HG03457 (cell line): ENCODE measurements at regions not wholly inside any gene's neighbourhood (a gene's known extent, or its start where the extent isn't known, plus 50 kb on each side); places are given as distances from the start of the nearest gene placed in this dataset.
"Not testable (repeated sequence)": the region's sequence is repeated elsewhere in the genome, so short reads cannot be mapped to it uniquely, and the experiment has no call there.

Experiments used
- ATAC-seq: cut with Tn5 transposase; IDR thresholded peaks from one replicate; pipeline ENCODE4 v1.9.1; 2021; ENCODE audit warnings: moderate number of reproducible peaks; ENCODE audit not compliant: unreplicated experiment

- no peak for ATAC-seq
These were observed 124.2 kb downstream of the ATP6V1G3 start for GRCh38 chr1:198416296-198416695.

- no peak for ATAC-seq
These were observed 129.2 kb downstream of the ATP6V1G3 start for GRCh38 chr1:198411240-198411639.

GRCh38 chr1:198408716-198409115, 131.8 kb downstream of the ATP6V1G3 start:
- ATAC-seq: no peak

GRCh38 chr1:198404632-198405031, 135.8 kb downstream of the ATP6V1G3 start:
- not testable (repeated sequence) for ATAC-seq

GRCh38 chr1:198400063-198400462, 140.4 kb downstream of the ATP6V1G3 start:
- ATAC-seq: no peak

- ATAC-seq: no peak
These were observed 141.0 kb downstream of the ATP6V1G3 start for GRCh38 chr1:198399452-198399851.

- ATAC-seq: no peak
These were observed 143.2 kb downstream of the ATP6V1G3 start for GRCh38 chr1:198397208-198397808.

- ATAC-seq: no peak
These were observed 149.0 kb downstream of the ATP6V1G3 start for GRCh38 chr1:198391393-198392020.

- no peak for ATAC-seq
These were observed 152.9 kb downstream of the ATP6V1G3 start for GRCh38 chr1:198387587-198387986.

GRCh38 chr1:198380275-198380674, 160.2 kb downstream of the ATP6V1G3 start:
- no peak for ATAC-seq

- no peak for ATAC-seq
These were observed 162.8 kb downstream of the ATP6V1G3 start for GRCh38 chr1:198377702-198378101.

GRCh38 chr1:198374288-198374687, 166.2 kb downstream of the ATP6V1G3 start:
- ATAC-seq: no peak

GRCh38 chr1:198373376-198373775, 167.1 kb downstream of the ATP6V1G3 start:
- no peak for ATAC-seq
